Keratinocyte (primary cell): ENCODE measurements at regions not wholly inside any gene's neighbourhood (a gene's known extent, or its start where the extent isn't known, plus 50 kb on each side); places are given as distances from the start of the nearest gene placed in this dataset.

Experiments used
- CTCF ChIP-seq, 3 experiments: IDR thresholded peaks in 1 of 3; conservative IDR thresholded peaks in 1 of 3; optimal IDR thresholded peaks in 1 of 3; 2 replicates in 2 of 3; 3 replicates in 1 of 3; pipeline versions ENCODE3 to v1.5.1; 2011; ENCODE audit warnings: low read length in 3 of 3, mild to moderate bottlenecking in 3 of 3, moderate library complexity in 2 of 3, control low read depth in 1 of 3, inconsistent platforms in 1 of 3; ENCODE audit not compliant: insufficient read depth in 2 of 3; ENCODE audit errors: extremely low read depth in 1 of 3
- EZH2 ChIP-seq: IDR thresholded peaks from one replicate; pipeline ENCODE4 v1.6.1; 2012; ENCODE audit warnings: inconsistent platforms, mild to moderate bottlenecking, low read length, moderate library complexity

GRCh38 chr3:110656394-110657025, 415.1 kb upstream of the NECTIN3 start:
- no peak for TF ChIP-seq EZH2
- no peak for TF ChIP-seq CTCF (optimal IDR thresholded peaks at IDR 0.05 in 1 of 3, IDR thresholded peaks at IDR 0.05 in 1 of 3, conservative IDR thresholded peaks at IDR 0.05 in 1 of 3; ENCODE audit: extremely low read depth in 1 of 3, insufficient read depth in 2 of 3, low read length in 3 of 3)
